A673 (cell line): ENCODE measurements at regions not wholly inside any gene's neighbourhood (a gene's known extent, or its start where the extent isn't known, plus 50 kb on each side); places are given as distances from the start of the nearest gene placed in this dataset.

ENCODE experiments used
- BruUV-seq: library from RNA; stranded (reverse); fragments of 400-500 nt; replicated peaks from 2 replicates; lab custom pipeline; 2021; lab: Mats Ljungman, UMichigan
- CTCF ChIA-PET: fragments of 300-600 bp; sonication (Branson Sonifier 250); formaldehyde crosslinking; loops from one replicate; lab custom pipeline; 2022; ENCODE audit warnings: antibody characterized with exemption; lab: Charles Lee
- POLR2A ChIA-PET: fragments of 300-600 bp; sonication (Branson Sonifier 250); formaldehyde crosslinking; loops from one replicate; lab custom pipeline; 2022; ENCODE audit warnings: antibody characterized with exemption; ENCODE audit not compliant: low non-redundant PET; lab: Charles Lee
- DNase-seq: peaks from one replicate; pipeline ENCODE4 v3.0.0-alpha.2; 2015; ENCODE audit warnings: low spot score
- H3K27ac ChIP-seq: fragments of 200-600 bp; sonication (generic); 2 replicates; pipeline ENCODE4 v1.5.1; 2016; ENCODE audit warnings: mixed run types, low read depth, mild to moderate bottlenecking, mixed read lengths, antibody characterized with exemption, low read length; ENCODE audit not compliant: poor library complexity, severe bottlenecking
- H3K27me3 ChIP-seq: fragments of 200-600 bp; sonication (generic); replicated peaks from 2 replicates; pipeline ENCODE4 v1.6.1; 2017; ENCODE audit warnings: mixed run types, low read depth, mild to moderate bottlenecking, mixed read lengths, antibody characterized with exemption, low read length; ENCODE audit not compliant: insufficient read depth, poor library complexity
- H3K36me3 ChIP-seq: fragments of 200-600 bp; sonication (generic); 2 replicates; pipeline ENCODE4 v1.6.1; 2016; ENCODE audit warnings: mixed run types, mild to moderate bottlenecking, mixed read lengths, antibody characterized with exemption, low read length; ENCODE audit not compliant: insufficient read depth, poor library complexity, severe bottlenecking
- H3K4me1 ChIP-seq: fragments of 200-600 bp; sonication (generic); 2 replicates; pipeline ENCODE4 v1.6.1; 2017; ENCODE audit warnings: mixed run types, mild to moderate bottlenecking, mixed read lengths, antibody characterized with exemption, low read length; ENCODE audit not compliant: insufficient read depth, poor library complexity, severe bottlenecking
- H3K4me3 ChIP-seq: fragments of 200-600 bp; sonication (generic); 2 replicates; pipeline ENCODE4 v1.5.1; 2016; ENCODE audit warnings: low read depth, mixed run types, mild to moderate bottlenecking, mixed read lengths, low read length; ENCODE audit not compliant: poor library complexity, severe bottlenecking
- H3K9me3 ChIP-seq: fragments of 200-600 bp; sonication (generic); 2 replicates; pipeline ENCODE4 v1.6.1; 2016; ENCODE audit warnings: mixed run types, low read depth, mild to moderate bottlenecking, mixed read lengths, antibody characterized with exemption, low read length; ENCODE audit not compliant: poor library complexity, severe bottlenecking
- CTCF ChIP-seq: fragments of 300-800, 200-600 bp; sonication (generic); conservative IDR thresholded peaks from 2 replicates; pipeline ENCODE4 v1.5.1; 2017; ENCODE audit warnings: low read depth, mild to moderate bottlenecking, antibody characterized with exemption, low read length, moderate library complexity, mixed read lengths
- EZH2 ChIP-seq: fragments of 200-600 bp; sonication (generic); IDR thresholded peaks from 2 replicates; pipeline ENCODE4 v1.6.1; 2017; ENCODE audit warnings: borderline replicate concordance, low read depth, mild to moderate bottlenecking, mixed read lengths, antibody characterized with exemption, low read length; ENCODE audit not compliant: poor library complexity, severe bottlenecking
- intact Hi-C: fragments of 100-400 bp; cut with micrococcal nuclease; formaldehyde crosslinking; loops from one replicate; pipeline ENCODE4 v1.10.0; 2022; ENCODE audit not compliant: unreplicated experiment

DNA sequence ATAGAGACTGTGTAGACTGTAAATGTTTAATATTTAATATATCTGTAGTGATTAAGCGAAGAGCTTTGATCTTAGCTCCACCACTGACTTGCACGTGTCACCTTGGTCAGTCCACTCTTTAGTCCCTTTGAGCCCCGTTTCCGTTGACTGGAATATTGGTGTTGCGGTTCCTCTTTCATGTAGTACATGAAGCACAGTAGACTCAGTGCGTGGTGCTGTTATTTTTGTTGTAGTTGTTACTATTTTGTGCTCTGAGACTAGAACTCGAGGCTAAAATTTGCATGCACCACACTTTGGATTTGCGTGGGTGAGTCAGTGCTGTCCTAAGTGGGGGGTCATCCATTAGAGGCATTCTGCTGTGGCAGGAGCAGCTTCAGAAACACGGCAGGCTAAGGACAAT lies 291.4 kb downstream of the QKI start:
- POLR2A ChIA-PET = no interaction called here

DNA sequence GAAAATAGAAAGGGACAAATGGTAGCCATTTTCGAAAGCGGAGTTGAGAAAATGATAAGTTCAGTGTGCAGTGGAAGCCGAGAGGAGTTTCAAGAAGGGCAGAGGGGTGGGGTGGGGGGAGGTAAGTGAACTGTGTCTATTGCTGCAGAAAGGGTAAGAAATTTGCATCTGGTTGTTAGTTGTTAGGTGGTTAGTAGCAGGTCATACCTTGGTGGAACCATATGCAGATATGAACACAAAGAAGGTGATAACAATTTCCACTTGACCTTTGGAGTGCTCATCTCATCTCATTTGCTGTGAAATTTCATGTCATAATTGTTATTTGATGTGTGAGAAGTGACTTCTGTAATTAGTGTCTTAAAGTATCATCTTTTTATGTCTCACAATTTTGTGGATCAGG lies 288.2 kb downstream of the QKI start:
- CTCF ChIA-PET = no interaction called here
- DNase-seq = no peak
- no peak overlapping the region for H3K4me3 ChIP-seq
- no peaks in the 10 kb centered on the region for H3K36me3 ChIP-seq
- TF ChIP-seq CTCF (no peak), EZH2 (no peak)
- BruUV-seq = no TSS peak
- POLR2A ChIA-PET = no interaction called here
- H3K27ac ChIP-seq = no peak overlapping the region
- no peaks in the 10 kb centered on the region for H3K27me3 ChIP-seq
- H3K9me3 ChIP-seq = no peaks in the 10 kb centered on the region
- H3K4me1 ChIP-seq = no peaks in the 10 kb centered on the region
- intact Hi-C loops = no loop called here

More for the DNA sequence above, 291.4 kb downstream of the QKI start:
- Histone ChIP-seq H3K27ac (no peak overlapping the region), H3K36me3 (no peaks in the 10 kb centered on the region), H3K9me3 (no peaks in the 10 kb centered on the region), H3K4me3 (no peak overlapping the region), H3K4me1 (no peaks in the 10 kb centered on the region), H3K27me3 (no peaks in the 10 kb centered on the region)
- BruUV-seq = no TSS peak
- intact Hi-C loops = no loop called here
- CTCF ChIA-PET = no interaction called here
- TF ChIP-seq CTCF (no peak), EZH2 (no peak)
- no peak for DNase-seq

DNA sequence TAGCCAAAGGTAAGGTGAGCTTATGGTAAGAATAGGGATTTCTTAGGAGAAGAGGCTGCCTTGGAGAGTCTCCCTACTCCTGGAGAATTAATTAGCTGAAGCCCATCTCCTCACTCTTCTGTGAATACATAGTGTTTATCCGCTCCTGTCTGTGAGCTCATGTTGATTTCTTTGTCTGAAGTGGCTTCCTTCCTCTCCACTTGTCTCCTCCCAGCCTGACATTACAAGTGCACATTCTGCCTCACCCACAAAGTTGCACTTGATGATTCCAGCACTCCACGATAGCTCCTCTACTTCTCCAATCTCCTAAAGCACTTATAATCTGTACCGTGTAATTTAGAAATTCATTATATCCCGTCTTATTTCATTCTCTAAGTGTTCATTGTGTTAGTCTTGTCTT lies 287.2 kb downstream of the QKI start:
- ChIA-PET CTCF (no interaction called here), POLR2A (no interaction called here)
- DNase-seq = no peak
- Histone ChIP-seq H3K36me3 (no peaks in the 10 kb centered on the region), H3K4me1 (no peaks in the 10 kb centered on the region), H3K9me3 (no peaks in the 10 kb centered on the region), H3K27ac (no peak overlapping the region), H3K4me3 (no peak overlapping the region), H3K27me3 (no peaks in the 10 kb centered on the region)
- intact Hi-C loops = no loop called here
- no peak for TF ChIP-seq CTCF
- no peak for TF ChIP-seq EZH2
- no TSS peak for BruUV-seq
